SK-N-SH treated with all-trans-retinoic acid at 6 μM for 48 hours (cell line): ENCODE measurements at regions not wholly inside any gene's neighbourhood (a gene's known extent, or its start where the extent isn't known, plus 50 kb on each side); places are given as distances from the start of the nearest gene placed in this dataset.

ENCODE experiments used
- CREB5 ChIP-seq: fragments of 250-450 bp; sonication (Bioruptor Pico); IDR thresholded peaks from 2 replicates; pipeline ENCODE4 v1.5.1; 2020; ENCODE audit warnings: low read depth, mild to moderate bottlenecking, moderate library complexity
- CSRNP3 ChIP-seq: fragments of 250-450 bp; sonication (Bioruptor Pico); IDR thresholded peaks from 2 replicates; pipeline ENCODE4 v1.5.1; 2021; ENCODE audit warnings: mild to moderate bottlenecking, moderate library complexity
- GLIS3 ChIP-seq: fragments of 250-450 bp; sonication (Bioruptor Pico); IDR thresholded peaks from 2 replicates; pipeline ENCODE4 v1.5.0; 2020; ENCODE audit warnings: mild to moderate bottlenecking, moderate library complexity
- ZC3H10 ChIP-seq: fragments of 250-450 bp; sonication (Bioruptor Pico); IDR thresholded peaks from 2 replicates; pipeline ENCODE4 v1.5.1; 2021; ENCODE audit warnings: mild to moderate bottlenecking, moderate library complexity
- ZFP30 ChIP-seq: fragments of 450-650 bp; formaldehyde crosslinking; IDR thresholded peaks from 2 replicates; pipeline ENCODE4 v1.5.0; 2022; ENCODE audit warnings: mild to moderate bottlenecking, moderate library complexity
- ZNF70 ChIP-seq: fragments of 450-650 bp; formaldehyde crosslinking; IDR thresholded peaks from 2 replicates; pipeline ENCODE4 v1.5.0; 2020; ENCODE audit warnings: mild to moderate bottlenecking, moderate library complexity
- ZNF8 ChIP-seq: fragments of 450-650 bp; formaldehyde crosslinking; IDR thresholded peaks from 2 replicates; pipeline ENCODE4 v1.5.0; 2020; ENCODE audit warnings: mild to moderate bottlenecking, moderate library complexity

- TF ChIP-seq ZNF70 (CRISPR knock-in tag) (no peak), GLIS3 (CRISPR knock-in tag) (no peak), ZFP30 (CRISPR knock-in tag) (no peak), CREB5 (no peak), CSRNP3 (CRISPR knock-in tag) (no peak), ZC3H10 (CRISPR knock-in tag) (no peak), ZNF8 (CRISPR knock-in tag) (no peak)
These were observed 146.8 kb upstream of the GAP43 start for GRCh38 chr3:115476472-115476871.
